Natural killer cell (primary cell): ENCODE measurements at regions not wholly inside any gene's neighbourhood (a gene's known extent, or its start where the extent isn't known, plus 50 kb on each side); places are given as distances from the start of the nearest gene placed in this dataset.

ENCODE experiments used
- ATAC-seq, 3 donors: fragments of 150-1000 bp in 2 of 3; fragments of 200-7000 bp in 1 of 3; cut with Tn5 transposase; 1 replicate in 1 of 3; 2 replicates in 2 of 3; pipeline ENCODE4 v1.10.0; 2021; ENCODE audit warnings: mild to moderate bottlenecking in 2 of 3, moderate library complexity in 2 of 3
- DNase-seq, 2 donors: peaks; one replicate each; pipeline versions ENCODE4 v3.0.0 to v3.0.0-alpha.2; 2013 to 2021; ENCODE audit warnings: mixed read lengths in 1 of 2
- H3K27ac ChIP-seq: one replicate; pipeline ENCODE4 v1.5.1; 2013; ENCODE audit warnings: mild to moderate bottlenecking, low read length
- H3K27me3 ChIP-seq: one replicate; pipeline ENCODE4 v1.6.1; 2013; ENCODE audit warnings: low read length; ENCODE audit not compliant: control insufficient read depth, insufficient read depth
- H3K36me3 ChIP-seq: one replicate; pipeline ENCODE4 v1.6.1; 2013; ENCODE audit warnings: low read length; ENCODE audit not compliant: control insufficient read depth, insufficient read depth
- H3K4me1 ChIP-seq: one replicate; pipeline ENCODE4 v1.6.1; 2013; ENCODE audit warnings: low read length; ENCODE audit not compliant: control insufficient read depth, insufficient read depth
- H3K4me3 ChIP-seq: one replicate; pipeline ENCODE4 v1.5.1; 2013; ENCODE audit warnings: low read length
- H3K9me3 ChIP-seq: one replicate; pipeline ENCODE4 v1.6.1; 2013; ENCODE audit warnings: low read length; ENCODE audit not compliant: control insufficient read depth, insufficient read depth
- H3K27ac Mint-ChIP-seq, 2 donors: one replicate each; pipeline ENCODE4 v1.8.0; 2022; ENCODE audit warnings: mild to moderate bottlenecking in 2 of 2, mixed read lengths in 2 of 2, moderate library complexity in 1 of 2
- H3K27me3 Mint-ChIP-seq, 2 donors: one replicate each; pipeline ENCODE4 v1.8.0; 2022; ENCODE audit warnings: low read depth in 2 of 2, mixed read lengths in 2 of 2
- H3K36me3 Mint-ChIP-seq: one replicate; pipeline ENCODE4 v1.8.0; 2022; ENCODE audit warnings: mixed read lengths
- H3K4me1 Mint-ChIP-seq, 2 donors: one replicate each; pipeline ENCODE4 v1.8.0; 2022; ENCODE audit warnings: mixed read lengths in 2 of 2
- H3K4me3 Mint-ChIP-seq: one replicate; pipeline ENCODE4 v1.8.0; 2022; ENCODE audit warnings: mild to moderate bottlenecking, moderate library complexity, mixed read lengths
- H3K9me3 Mint-ChIP-seq, 2 donors: one replicate each; pipeline ENCODE4 v1.8.0; 2022; ENCODE audit warnings: mixed read lengths in 2 of 2
- CTCF ChIP-seq: fragments of 200-600 bp; IDR thresholded peaks from one replicate; pipeline ENCODE4 v1.8.0; 2022; ENCODE audit warnings: antibody characterized with exemption
- WGBS: methylation state at CpG from one replicate; pipeline ENCODE4 v1.1.7; 2013; ENCODE audit warnings: missing lambda C conversion rate; ENCODE audit not compliant: insufficient coverage; 5-methylcytosine and 5-hydroxymethylcytosine counted together
- intact Hi-C: fragments of 100-400 bp; cut with micrococcal nuclease; formaldehyde crosslinking; loops from one replicate; pipeline ENCODE4 v1.14.2; 2022

DNA sequence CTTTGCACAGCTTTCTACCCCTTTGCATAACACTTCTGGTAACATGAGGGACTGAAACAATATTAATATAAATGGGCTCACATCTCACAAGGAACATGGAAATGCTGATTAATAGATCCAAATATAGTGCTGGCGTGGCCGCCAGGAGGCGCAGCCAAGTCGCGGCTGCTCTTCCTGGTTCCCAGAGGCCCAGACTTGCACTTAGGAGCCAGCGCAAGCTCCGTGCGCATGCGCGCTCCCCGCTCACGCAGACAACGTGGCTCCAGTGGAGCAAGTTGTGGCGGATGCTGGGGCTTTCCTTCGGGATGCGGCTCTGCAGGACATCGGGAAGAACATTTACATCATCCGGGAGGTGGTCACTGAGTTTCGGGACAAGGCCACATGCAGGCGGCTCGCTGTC lies 318.3 kb upstream of the SLC7A11 start:
- H3K36me3 ChIP-seq, result no peaks in the 10 kb centered on the region
- intact Hi-C loops, result no loop called here
- no peak for TF ChIP-seq CTCF
- 86% methylated on average over 21 of the region's 21 CpGs for WGBS
- H3K9me3 Mint-ChIP-seq, result peaks cover 0 to 4% of the 10 kb centered on the region in 2 donors
- H3K27me3 ChIP-seq, result no peaks in the 10 kb centered on the region
- H3K27me3 Mint-ChIP-seq, result no peaks in the 10 kb centered on the region
- ATAC-seq (no peak), DNase-seq (no peak)
- H3K4me3 Mint-ChIP-seq, result no peak overlapping the region
- no peaks in the 10 kb centered on the region for H3K36me3 Mint-ChIP-seq
- no peak overlapping the region for H3K27ac Mint-ChIP-seq
- H3K4me3 ChIP-seq, result no peak overlapping the region
- H3K4me1 Mint-ChIP-seq, result no peaks in the 10 kb centered on the region
- H3K9me3 ChIP-seq, result peaks cover 6% of the 10 kb centered on the region
- H3K4me1 ChIP-seq, result no peaks in the 10 kb centered on the region
- H3K27ac ChIP-seq, result no peak overlapping the region

DNA sequence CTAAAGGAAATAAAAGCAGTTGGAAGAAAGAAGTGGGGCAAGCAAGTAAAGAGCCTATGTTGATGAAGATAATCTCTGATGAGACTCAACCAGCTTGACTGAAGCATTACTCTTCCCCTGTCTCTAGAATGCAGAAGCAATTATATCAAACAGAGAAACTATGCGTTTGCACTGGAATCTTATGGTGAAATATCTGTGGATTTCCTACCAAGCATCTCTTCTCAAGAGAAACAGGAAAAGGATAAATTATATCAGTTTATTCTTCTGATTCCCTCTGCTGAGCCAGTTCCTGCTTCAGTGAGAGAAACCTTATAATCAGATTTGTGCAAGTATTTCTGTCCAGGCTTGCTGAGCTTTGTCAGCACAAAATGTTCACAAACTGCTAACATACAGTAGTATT lies 316.7 kb upstream of the SLC7A11 start:
- ATAC-seq (no peak), DNase-seq (no peak)
- peaks cover 6% of the 10 kb centered on the region for H3K9me3 ChIP-seq
- Mint-ChIP-seq H3K27me3 (no peaks in the 10 kb centered on the region), H3K27ac (no peak overlapping the region), H3K4me3 (no peak overlapping the region), H3K36me3 (no peaks in the 10 kb centered on the region), H3K4me1 (no peaks in the 10 kb centered on the region), H3K9me3 (peaks cover 0 to under 1% of the 10 kb centered on the region in 2 donors)
- no peak for TF ChIP-seq CTCF
- intact Hi-C loops, result no loop called here
- H3K27me3 ChIP-seq, result no peaks in the 10 kb centered on the region
- no peak overlapping the region for H3K4me3 ChIP-seq
- H3K4me1 ChIP-seq, result no peaks in the 10 kb centered on the region
- WGBS, result no CpG with 5 or more reads among the region's 1 CpG
- H3K36me3 ChIP-seq, result no peaks in the 10 kb centered on the region
- H3K27ac ChIP-seq, result no peak overlapping the region

DNA sequence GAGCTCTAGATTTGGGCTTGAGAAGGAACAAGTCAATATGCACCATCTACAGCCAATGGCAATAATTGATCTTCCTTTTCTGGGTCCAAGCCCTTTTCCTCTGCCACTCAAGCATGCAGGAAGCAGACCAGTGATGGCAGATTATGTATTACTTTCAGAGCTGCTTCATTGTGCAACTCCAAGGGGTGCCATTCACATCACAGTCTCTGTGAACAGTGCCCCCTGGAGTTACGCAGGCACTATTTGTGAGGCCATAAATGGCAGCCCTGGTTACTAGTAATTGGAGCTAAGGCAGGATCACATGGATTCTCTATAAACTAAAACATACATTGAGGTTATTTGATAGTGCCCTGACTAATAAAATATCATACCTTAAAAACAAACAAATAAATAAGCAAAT lies 313.4 kb upstream of the SLC7A11 start:
- intact Hi-C loops, result no loop called here
- no peaks in the 10 kb centered on the region for H3K9me3 ChIP-seq
- H3K4me3 ChIP-seq, result no peak overlapping the region

More for the DNA sequence above, 313.4 kb upstream of the SLC7A11 start:
- 86% methylated on average over 1 of the region's 1 CpG for WGBS
- H3K4me1 ChIP-seq, result no peaks in the 10 kb centered on the region
- no peak for DNase-seq
- Mint-ChIP-seq H3K4me3 (no peak overlapping the region), H3K27me3 (no peaks in the 10 kb centered on the region), H3K36me3 (no peaks in the 10 kb centered on the region), H3K9me3 (peaks cover 4 to 6% of the 10 kb centered on the region in 2 donors), H3K4me1 (no peaks in the 10 kb centered on the region), H3K27ac (no peak overlapping the region)
- TF ChIP-seq CTCF, result no peak
- ATAC-seq, result no peak
- no peak overlapping the region for H3K27ac ChIP-seq
- no peaks in the 10 kb centered on the region for H3K36me3 ChIP-seq
- no peaks in the 10 kb centered on the region for H3K27me3 ChIP-seq
